ENCODE measurements at regions not wholly inside any gene's neighbourhood (a gene's known extent, or its start where the extent isn't known, plus 50 kb on each side); places are given as distances from the start of the nearest gene placed in this dataset.

GRCh38 chr6:160837146-160837545 is 135.1 kb downstream of the PLG start:
- H3K27me3 Mint-ChIP-seq (ENCODE audit: insufficient read depth, unreplicated experiment): no peaks in the 10 kb centered on the region
- H3K27ac Mint-ChIP-seq (ENCODE audit: low read depth, unreplicated experiment): no peak overlapping the region
- H3K4me3 Mint-ChIP-seq (ENCODE audit: unreplicated experiment): no peak overlapping the region
- intact Hi-C loops (cut with micrococcal nuclease): no loop called here
- no TSS peak for BruUV-seq (replicated peaks)
- TF ChIP-seq CTCF (IDR thresholded peaks at IDR 0.05; ENCODE audit: unreplicated experiment): no peak
- no peak for DNase-seq (ENCODE audit: unreplicated experiment)
- CTCF ChIA-PET: no interaction called here
- POLR2A ChIA-PET: interaction anchor here (0.7 kb wide), 1 partner anchor 1398 kb away, joined by 3 read pairs; no protein-coding TSS in a partner anchor
- H3K36me3 Mint-ChIP-seq (ENCODE audit: insufficient read depth, unreplicated experiment): peaks cover 4% of the 10 kb centered on the region
- no peaks in the 10 kb centered on the region for H3K4me1 Mint-ChIP-seq (ENCODE audit: insufficient read depth, unreplicated experiment)
- no peaks in the 10 kb centered on the region for H3K9me3 Mint-ChIP-seq (ENCODE audit: unreplicated experiment)

GRCh38 chr6:160851031-160851430 is 140.5 kb upstream of the MAP3K4 start:
- no peaks in the 10 kb centered on the region for H3K27me3 Mint-ChIP-seq (ENCODE audit: insufficient read depth, unreplicated experiment)
- intact Hi-C loops (cut with micrococcal nuclease): no loop called here
- no TSS peak for BruUV-seq (replicated peaks)
- H3K9me3 Mint-ChIP-seq (ENCODE audit: unreplicated experiment): no peaks in the 10 kb centered on the region
- no peak overlapping the region for H3K27ac Mint-ChIP-seq (ENCODE audit: low read depth, unreplicated experiment)
- TF ChIP-seq CTCF (IDR thresholded peaks at IDR 0.05; ENCODE audit: unreplicated experiment): no peak
- H3K36me3 Mint-ChIP-seq (ENCODE audit: insufficient read depth, unreplicated experiment): no peaks in the 10 kb centered on the region
- CTCF ChIA-PET: no interaction called here
- POLR2A ChIA-PET: no interaction called here
- no peak for DNase-seq (ENCODE audit: unreplicated experiment)
- no peaks in the 10 kb centered on the region for H3K4me1 Mint-ChIP-seq (ENCODE audit: insufficient read depth, unreplicated experiment)
- H3K4me3 Mint-ChIP-seq (ENCODE audit: unreplicated experiment): no peak overlapping the region

- no peak overlapping the region for H3K4me3 Mint-ChIP-seq (ENCODE audit: unreplicated experiment)
- no peaks in the 10 kb centered on the region for H3K27me3 Mint-ChIP-seq (ENCODE audit: insufficient read depth, unreplicated experiment)
- DNase-seq (ENCODE audit: unreplicated experiment): no peak
- POLR2A ChIA-PET: no interaction called here
- no peaks in the 10 kb centered on the region for H3K36me3 Mint-ChIP-seq (ENCODE audit: insufficient read depth, unreplicated experiment)
- no peak for TF ChIP-seq CTCF (IDR thresholded peaks at IDR 0.05; ENCODE audit: unreplicated experiment)
- CTCF ChIA-PET: no interaction called here
- H3K27ac Mint-ChIP-seq (ENCODE audit: low read depth, unreplicated experiment): no peak overlapping the region
- H3K9me3 Mint-ChIP-seq (ENCODE audit: unreplicated experiment): no peaks in the 10 kb centered on the region
- no TSS peak for BruUV-seq (replicated peaks)
- intact Hi-C loops (cut with micrococcal nuclease): no loop called here
- H3K4me1 Mint-ChIP-seq (ENCODE audit: insufficient read depth, unreplicated experiment): no peaks in the 10 kb centered on the region
Measured at GRCh38 chr6:160853946-160854345, 137.6 kb upstream of the MAP3K4 start.

- Mint-ChIP-seq H3K4me1 (ENCODE audit: insufficient read depth, unreplicated experiment) (no peaks in the 10 kb centered on the region), H3K27me3 (ENCODE audit: insufficient read depth, unreplicated experiment) (no peaks in the 10 kb centered on the region), H3K4me3 (ENCODE audit: unreplicated experiment) (no peak overlapping the region), H3K36me3 (ENCODE audit: insufficient read depth, unreplicated experiment) (peaks cover 5% of the 10 kb centered on the region), H3K27ac (ENCODE audit: low read depth, unreplicated experiment) (no peak overlapping the region), H3K9me3 (ENCODE audit: unreplicated experiment) (no peaks in the 10 kb centered on the region)
- intact Hi-C loops (cut with micrococcal nuclease): no loop called here
- CTCF ChIA-PET: interaction anchor here (0.8 kb wide), 1 partner anchor 512 kb away, joined by 3 read pairs; no protein-coding TSS in a partner anchor
- POLR2A ChIA-PET: no interaction called here
- no TSS peak for BruUV-seq (replicated peaks)
- no peak for DNase-seq (ENCODE audit: unreplicated experiment)
- no peak for TF ChIP-seq CTCF (IDR thresholded peaks at IDR 0.05; ENCODE audit: unreplicated experiment)
Measured at GRCh38 chr6:160858886-160859285, 132.7 kb upstream of the MAP3K4 start.

Measured in MCF 10A (cell line).